ENCODE measurements at regions not wholly inside any gene's neighbourhood (a gene's known extent, or its start where the extent isn't known, plus 50 kb on each side); places are given as distances from the start of the nearest gene placed in this dataset.
A peak's percentile ranks its signal among the peaks of the same experiment; 100 is the strongest.
"Not testable (repeated sequence)": the region's sequence is repeated elsewhere in the genome, so short reads cannot be mapped to it uniquely, and the experiment has no call there.

- DNase-seq (ENCODE audit: low read depth), result no peak
Measured at GRCh38 chr17:71535321-71535720, 585.5 kb upstream of the SOX9 start.

GRCh38 chr17:71546419-71546818 is 574.4 kb upstream of the SOX9 start:
- DNase-seq (ENCODE audit: low read depth), result no peak

GRCh38 chr17:71547904-71548303 is 572.9 kb upstream of the SOX9 start:
- DNase-seq (ENCODE audit: low read depth), result no peak

GRCh38 chr17:71548540-71549190 is 572.2 kb upstream of the SOX9 start:
- DNase-seq (ENCODE audit: low read depth), result peak; percentile 4

- no peak for DNase-seq (ENCODE audit: low read depth)
Measured at GRCh38 chr17:71550675-71551074, 570.1 kb upstream of the SOX9 start.

GRCh38 chr17:71553381-71553780 is 567.4 kb upstream of the SOX9 start:
- DNase-seq (ENCODE audit: low read depth), result no peak

- DNase-seq (ENCODE audit: low read depth), result no peak
Measured at GRCh38 chr17:71558901-71559300, 561.9 kb upstream of the SOX9 start.

GRCh38 chr17:71572343-71572742 is 548.5 kb upstream of the SOX9 start:
- DNase-seq (ENCODE audit: low read depth), result no peak

- no peak for DNase-seq (ENCODE audit: low read depth)
Measured at GRCh38 chr17:71578446-71578845, 542.4 kb upstream of the SOX9 start.

GRCh38 chr17:71580220-71580619 is 540.6 kb upstream of the SOX9 start:
- no peak for DNase-seq (ENCODE audit: low read depth)

- DNase-seq (ENCODE audit: low read depth), result no peak
Measured at GRCh38 chr17:71585540-71585939, 535.3 kb upstream of the SOX9 start.

- DNase-seq (ENCODE audit: low read depth), result no peak
Measured at GRCh38 chr17:71592431-71592830, 528.4 kb upstream of the SOX9 start.

GRCh38 chr17:71593078-71593477 is 527.7 kb upstream of the SOX9 start:
- DNase-seq (ENCODE audit: low read depth), result no peak

GRCh38 chr17:71599583-71599982 is 521.2 kb upstream of the SOX9 start:
- not testable (repeated sequence) for DNase-seq (ENCODE audit: low read depth)

GRCh38 chr17:71600137-71600789 is 520.6 kb upstream of the SOX9 start:
- DNase-seq (ENCODE audit: low read depth), result no peak

- DNase-seq (ENCODE audit: low read depth), result no peak
Measured at GRCh38 chr17:71601894-71602504, 518.8 kb upstream of the SOX9 start.

GRCh38 chr17:71613996-71614395 is 506.8 kb upstream of the SOX9 start:
- DNase-seq (ENCODE audit: low read depth), result no peak

GRCh38 chr17:71615820-71616219 is 505.0 kb upstream of the SOX9 start:
- DNase-seq (ENCODE audit: low read depth), result no peak

GRCh38 chr17:71617767-71618166 is 503.1 kb upstream of the SOX9 start:
- DNase-seq (ENCODE audit: low read depth), result not testable (repeated sequence)

- no peak for DNase-seq (ENCODE audit: low read depth)
Measured at GRCh38 chr17:71625330-71625729, 495.5 kb upstream of the SOX9 start.

- no peak for DNase-seq (ENCODE audit: low read depth)
Measured at GRCh38 chr17:71628306-71628705, 492.5 kb upstream of the SOX9 start.

GRCh38 chr17:71631483-71631882 is 489.3 kb upstream of the SOX9 start:
- DNase-seq (ENCODE audit: low read depth), result peak; percentile 45

GRCh38 chr17:71632328-71632727 is 488.5 kb upstream of the SOX9 start:
- DNase-seq (ENCODE audit: low read depth), result peak; percentile 40

Data from iris pigment epithelial cell (primary cell).